ENCODE measurements at regions not wholly inside any gene's neighbourhood (a gene's known extent, or its start where the extent isn't known, plus 50 kb on each side); places are given as distances from the start of the nearest gene placed in this dataset.

DNA sequence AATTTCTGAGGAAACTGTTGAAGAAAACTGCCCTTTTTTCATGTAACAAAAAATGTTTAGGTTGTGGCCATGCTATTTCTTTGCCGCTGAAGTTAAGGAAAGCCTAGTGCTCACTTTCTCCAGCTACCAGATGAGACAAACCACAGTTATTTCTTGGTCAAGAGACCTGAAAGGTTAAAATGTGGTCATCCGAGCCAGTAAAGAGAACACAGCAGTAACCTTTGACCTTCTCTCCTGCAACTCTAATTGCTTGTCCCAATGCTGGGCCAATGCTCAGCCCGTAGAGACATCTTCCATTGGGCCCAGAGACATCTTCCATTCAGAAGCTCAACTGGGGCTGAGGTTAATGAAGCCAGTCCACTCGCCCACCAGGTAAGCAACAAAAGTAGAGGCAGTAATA lies 109.8 kb upstream of the CPSF6 start:
- H2BK120ac ChIP-seq (replicated peaks; ENCODE audit: low read depth, low read length) = no peak overlapping the region
- H3K4ac ChIP-seq (replicated peaks; ENCODE audit: insufficient read length, low read depth, low read length) = no peak overlapping the region
- no peak overlapping the region for H2BK15ac ChIP-seq (ENCODE audit: low read length)
- H3K36me3 ChIP-seq (ENCODE audit: control insufficient read depth in 2 of 4, insufficient read depth in 4 of 4, low read length in 3 of 4) = no peaks in the 10 kb centered on the region
- H2AK5ac ChIP-seq (ENCODE audit: low read depth, low read length) = no peak overlapping the region
- H3K18ac ChIP-seq (ENCODE audit: extremely low read depth, low read length) = no peak overlapping the region
- H3K14ac ChIP-seq (ENCODE audit: insufficient read length) = no peak overlapping the region
- no peak overlapping the region for H2BK12ac ChIP-seq (ENCODE audit: low read depth, low read length)
- WGBS, 2 experiments (ENCODE audit: extremely low coverage in 1 of 2, insufficient coverage in 1 of 2, insufficient read length in 1 of 2, insufficient replicate concordance in 2 of 2, low coverage in 1 of 2, low lambda C conversion rate in 2 of 2, missing lambda C conversion rate in 1 of 2) = 93% methylated on average over 4 of the region's 4 CpGs; no CpG with 5 or more reads in 1 of the 2 experiments
- POLR2A ChIA-PET (ENCODE audit: partially characterized antibody) = no interaction called here
- no peak overlapping the region for H3K27ac ChIP-seq (ENCODE audit: low read depth, low read length)
- no peaks in the 10 kb centered on the region for H3K79me2 ChIP-seq (ENCODE audit: control insufficient read depth in 1 of 2, insufficient read depth in 2 of 2, low read length in 2 of 2)
- no peak overlapping the region for H3K4me2 ChIP-seq (ENCODE audit: insufficient read depth in 1 of 2, low read depth in 2 of 2, low read length in 2 of 2)
- H3K79me1 ChIP-seq (ENCODE audit: low read depth, low read length) = no peaks in the 10 kb centered on the region
- no peaks in the 10 kb centered on the region for H3K9me3 ChIP-seq (ENCODE audit: insufficient read depth in 2 of 2, low read depth in 1 of 2, low read length in 1 of 2)
- H4K5ac ChIP-seq (ENCODE audit: insufficient read length, low read depth, low read length) = no peak overlapping the region
- CTCF ChIA-PET (ENCODE audit: partially characterized antibody) = interaction anchor here (0.8 to 0.9 kb wide), 2 partner anchors 12 to 128 kb away, joined by 4 read pairs; no protein-coding TSS in a partner anchor
- no peaks in the 10 kb centered on the region for H4K20me1 ChIP-seq (replicated peaks in 1 of 2; ENCODE audit: control insufficient read depth in 1 of 2, insufficient read depth in 2 of 2, low read length in 2 of 2)
- H2BK20ac ChIP-seq (ENCODE audit: low read length) = no peak overlapping the region
- H3K4me1 ChIP-seq (replicated peaks in 1 of 4; ENCODE audit: control insufficient read depth in 3 of 4, insufficient read depth in 4 of 4, low read length in 3 of 4) = peaks cover 0 to 14% (median 6%) of the 10 kb centered on the region in 4 experiments; a peak in 4 of 7 replicates
- 0 out of 2 replicates have a peak overlapping the region, but pooled peaks have one; percentile 26 for H2AFZ ChIP-seq (ENCODE audit: low read length)
- no peaks in the 10 kb centered on the region for H3K23me2 ChIP-seq (ENCODE audit: low read depth, low read length)
- H3K27me3 ChIP-seq (replicated peaks in 1 of 4; ENCODE audit: control insufficient read depth in 3 of 4, extremely low read depth in 1 of 4, insufficient read depth in 3 of 4, low read length in 3 of 4) = no peaks in the 10 kb centered on the region
- FAIRE-seq (no peak), DNase-seq (ENCODE audit: low read depth in 1 of 2, low spot score in 2 of 2) (no peak)
- H3K4me3 ChIP-seq (ENCODE audit: extremely low read depth in 1 of 4, insufficient read depth in 2 of 4, low read depth in 3 of 4, low read length in 4 of 4) = no peak overlapping the region
- no peak overlapping the region for H4K91ac ChIP-seq (replicated peaks; ENCODE audit: insufficient read length, low read length)
- TF ChIP-seq SRF (IDR thresholded peaks at IDR 0.05; ENCODE audit: low read depth, low read length) (no peak), YY1 (IDR thresholded peaks at IDR 0.05; ENCODE audit: low read depth, low read length) (no peak), RNF2 (IDR thresholded peaks at IDR 0.05; ENCODE audit: borderline replicate concordance, low read depth, low read length, missing control alignments, poor library complexity, severe bottlenecking) (no peak), BRCA1 (IDR thresholded peaks at IDR 0.05; ENCODE audit: low read depth, low read length) (no peak), BCL11A (IDR thresholded peaks at IDR 0.05; ENCODE audit: low read depth in 2 of 2, low read length in 2 of 2) (no peak), TAF1 (IDR thresholded peaks at IDR 0.05; ENCODE audit: low read depth, low read length) (no peak), KDM5A (IDR thresholded peaks at IDR 0.05; ENCODE audit: low read length) (no peak), SIX5 (IDR thresholded peaks at IDR 0.05; ENCODE audit: low read depth, low read length) (no peak), KDM1A (IDR thresholded peaks at IDR 0.05; ENCODE audit: borderline replicate concordance, low read length) (no peak), CBX5 (IDR thresholded peaks at IDR 0.05; ENCODE audit: low read depth, low read length) (no peak)
- TF ChIP-seq, protein P1, sequence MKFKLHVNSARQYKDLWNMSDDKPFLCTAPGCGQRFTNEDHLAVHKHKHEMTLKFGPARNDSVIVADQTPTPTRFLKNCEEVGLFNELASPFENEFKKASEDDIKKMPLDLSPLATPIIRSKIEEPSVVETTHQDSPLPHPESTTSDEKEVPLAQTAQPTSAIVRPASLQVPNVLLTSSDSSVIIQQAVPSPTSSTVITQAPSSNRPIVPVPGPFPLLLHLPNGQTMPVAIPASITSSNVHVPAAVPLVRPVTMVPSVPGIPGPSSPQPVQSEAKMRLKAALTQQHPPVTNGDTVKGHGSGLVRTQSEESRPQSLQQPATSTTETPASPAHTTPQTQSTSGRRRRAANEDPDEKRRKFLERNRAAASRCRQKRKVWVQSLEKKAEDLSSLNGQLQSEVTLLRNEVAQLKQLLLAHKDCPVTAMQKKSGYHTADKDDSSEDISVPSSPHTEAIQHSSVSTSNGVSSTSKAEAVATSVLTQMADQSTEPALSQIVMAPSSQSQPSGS (IDR thresholded peaks at IDR 0.05; ENCODE audit: low read length) = no peak
- no peak overlapping the region for H3K23ac ChIP-seq (ENCODE audit: insufficient read length)
- no peak overlapping the region for H4K8ac ChIP-seq (ENCODE audit: extremely low read depth, insufficient read depth, low read length)
- H3K9ac ChIP-seq (replicated peaks in 1 of 4; ENCODE audit: extremely low read depth in 1 of 4, low read depth in 3 of 4, low read length in 3 of 4) = no peak overlapping the region
- H3K56ac ChIP-seq (replicated peaks; ENCODE audit: insufficient read length, low read depth, low read length) = no peak overlapping the region
- no peak overlapping the region for H2BK5ac ChIP-seq (ENCODE audit: low read depth, low read length)
